Esophagus squamous epithelium (tissue), 4 donors: ENCODE measurements at regions not wholly inside any gene's neighbourhood (a gene's known extent, or its start where the extent isn't known, plus 50 kb on each side); places are given as distances from the start of the nearest gene placed in this dataset.

Experiments
- CTCF ChIP-seq, 6 experiments: fragments of 450-650 bp in 4 of 6; fragments of 200-600 bp in 2 of 6; sonication (generic) in 2 of 6; IDR thresholded peaks; one replicate each; pipeline ENCODE4 v1.5.1; 2016 to 2019; ENCODE audit warnings: antibody characterized with exemption in 6 of 6, mild to moderate bottlenecking in 4 of 6, moderate library complexity in 4 of 6
- POLR2A ChIP-seq, 4 donors: fragments of 450-650 bp; IDR thresholded peaks; one replicate each; pipeline ENCODE4 v1.6.1; 2017; ENCODE audit warnings: antibody characterized with exemption in 4 of 4, mild to moderate bottlenecking in 4 of 4, moderate library complexity in 3 of 4

- no peak for TF ChIP-seq CTCF (IDR thresholded peaks at IDR 0.05)
- no peak for TF ChIP-seq POLR2A (IDR thresholded peaks at IDR 0.05)
Measured at GRCh38 chr20:41991412-41991811, 373.2 kb upstream of the CHD6 start.
